ELF-1 (cell line): ENCODE measurements at regions not wholly inside any gene's neighbourhood (a gene's known extent, or its start where the extent isn't known, plus 50 kb on each side); places are given as distances from the start of the nearest gene placed in this dataset.
"Not testable (repeated sequence)": the region's sequence is repeated elsewhere in the genome, so short reads cannot be mapped to it uniquely, and the experiment has no call there.

Source experiments
- DNase-seq: peaks from one replicate; pipeline ENCODE4 v3.0.0-alpha.2; 2016; ENCODE audit warnings: low read depth, low spot score

DNA sequence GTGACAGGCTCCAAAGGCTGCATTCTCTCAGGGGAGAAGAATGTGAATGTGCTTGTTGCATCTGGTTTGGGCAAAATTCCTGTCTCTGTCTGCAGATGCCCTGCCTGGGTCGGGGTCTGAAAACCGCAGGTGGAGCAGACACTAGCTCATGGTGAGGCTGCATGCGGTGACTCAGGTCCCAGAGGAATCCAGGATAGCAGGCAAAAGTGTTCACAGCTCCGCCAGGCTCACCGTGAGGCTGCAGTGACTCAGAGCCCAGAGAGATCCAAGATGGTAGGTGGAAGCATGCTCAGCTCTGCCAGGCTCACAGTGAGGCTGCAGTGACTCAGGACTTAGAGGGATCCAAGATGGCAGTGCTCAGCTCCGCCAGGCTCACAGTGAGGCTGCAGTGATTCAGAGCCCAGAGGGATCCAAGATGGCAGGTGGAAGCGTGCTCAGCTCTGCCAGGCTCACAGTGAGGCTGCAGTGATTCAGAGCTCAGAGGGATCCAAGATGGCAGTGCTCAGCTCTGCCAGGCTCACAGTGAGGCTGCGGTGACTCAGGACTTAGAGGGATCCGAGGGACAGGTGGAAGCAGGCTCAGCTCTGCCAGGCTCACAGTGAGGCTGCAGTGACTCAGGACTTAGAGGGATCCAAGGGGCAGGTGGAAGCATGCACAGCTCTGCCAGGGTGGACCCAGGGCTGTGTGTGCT lies 200.5 kb downstream of the ACKR3 start:
- peak; percentile 94 for DNase-seq

DNA sequence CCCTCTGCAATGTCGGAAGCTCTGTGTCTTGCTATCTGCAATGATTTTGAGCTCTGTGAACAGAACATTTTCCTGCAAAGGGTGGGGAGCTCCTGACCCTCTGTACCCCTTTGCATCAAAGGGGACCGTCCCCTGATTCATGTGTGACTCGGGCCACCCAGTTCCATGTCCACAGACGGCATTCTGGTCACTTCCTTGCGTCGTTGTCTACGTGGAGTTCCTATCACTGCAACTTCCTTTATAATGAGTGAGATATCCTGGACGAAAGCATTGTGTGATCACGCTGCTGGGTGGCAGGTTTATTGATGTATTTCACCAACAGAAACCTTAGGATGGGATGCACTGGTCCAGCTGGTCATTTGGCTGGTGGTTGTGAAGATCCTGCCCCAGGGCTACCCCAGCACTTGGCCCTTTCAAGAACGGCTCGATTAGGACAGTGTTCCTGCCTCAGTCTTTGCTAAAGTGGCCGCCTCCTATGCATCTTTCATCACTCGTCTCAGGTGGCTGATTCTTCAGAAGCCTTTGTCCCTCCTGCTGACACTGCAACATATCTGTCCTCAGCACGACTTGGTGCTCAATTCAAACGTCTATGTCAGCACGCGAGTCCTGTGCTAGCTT lies 202.7 kb downstream of the ACKR3 start:
- no peak for DNase-seq

DNA sequence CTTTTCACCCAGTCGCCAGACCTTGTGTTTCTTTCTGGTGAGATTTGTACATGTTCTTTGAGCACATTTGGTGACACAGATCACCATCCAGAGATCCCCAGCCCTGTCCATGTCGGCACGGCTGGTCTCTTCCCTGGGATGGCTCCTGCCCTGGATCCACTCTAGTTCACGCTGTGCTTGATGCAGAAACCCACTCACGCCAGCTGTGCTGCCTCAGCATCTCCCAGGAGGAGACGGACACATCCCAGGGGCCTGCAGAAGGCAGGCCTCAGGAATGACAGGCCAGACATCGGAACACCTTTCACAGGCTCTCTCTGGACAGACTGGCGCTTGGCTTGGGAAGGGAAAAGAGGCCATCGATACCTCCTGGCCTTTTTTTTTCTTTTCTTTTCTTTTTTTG lies 203.6 kb downstream of the ACKR3 start:
- no peak for DNase-seq

DNA sequence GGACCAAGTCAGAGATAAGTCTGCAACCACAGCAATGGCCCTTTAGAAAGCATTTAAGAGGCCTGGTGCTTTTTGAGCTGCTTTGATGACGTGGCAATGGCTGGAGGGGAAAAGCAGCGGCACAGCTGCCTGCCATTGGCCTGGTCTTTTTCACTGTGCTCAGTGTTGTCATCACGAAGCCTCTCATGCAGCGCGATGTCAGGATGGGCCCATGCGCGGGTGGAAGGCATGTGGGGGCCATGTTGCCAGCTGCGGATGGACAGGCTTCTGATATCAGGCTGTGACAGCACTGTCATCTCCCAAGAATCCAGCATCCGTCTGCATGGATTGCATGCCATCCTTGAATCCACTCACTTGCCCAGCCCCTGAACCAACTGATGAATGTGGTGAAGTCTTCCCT lies 204.5 kb downstream of the ACKR3 start:
- peak; percentile 85 for DNase-seq

DNA sequence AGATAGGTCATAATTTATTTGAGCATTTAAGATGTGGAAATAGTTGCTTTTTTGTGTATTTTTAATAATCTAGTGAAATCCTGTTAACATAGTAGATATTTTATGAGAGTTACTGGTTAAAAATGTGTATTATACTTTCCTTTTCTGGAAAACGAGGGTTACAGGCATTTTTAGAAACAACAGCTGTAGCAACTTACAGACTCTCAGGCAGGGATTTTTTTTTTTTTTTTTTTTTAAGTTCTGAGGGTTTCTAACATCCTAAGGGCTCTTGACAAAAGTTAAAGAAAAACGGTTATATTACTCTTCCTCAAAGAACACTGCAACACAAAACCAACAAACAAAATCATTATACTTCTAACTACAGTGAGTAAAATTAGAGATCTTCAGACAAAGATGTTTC lies 205.9 kb downstream of the ACKR3 start:
- DNase-seq: no peak

DNA sequence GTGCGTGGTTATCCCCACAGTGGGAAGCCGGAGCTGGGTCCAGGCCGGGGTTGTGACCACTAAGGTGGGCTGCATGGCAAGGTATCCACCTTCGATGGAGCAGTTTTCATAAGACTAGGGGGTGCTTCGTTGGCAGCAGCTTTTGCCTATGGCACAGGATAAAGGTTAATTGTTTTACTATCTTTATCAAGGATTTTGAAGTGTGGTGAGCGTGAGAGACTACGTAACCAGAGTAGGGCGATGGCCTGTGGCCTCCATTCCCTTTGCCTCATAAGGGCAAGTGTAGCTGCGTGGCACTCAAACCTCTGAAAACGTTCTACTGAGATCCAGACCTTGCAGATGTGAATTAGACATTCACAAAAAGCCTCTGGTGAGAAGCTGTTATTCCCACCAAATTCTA lies 206.6 kb downstream of the ACKR3 start:
- no peak for DNase-seq

DNA sequence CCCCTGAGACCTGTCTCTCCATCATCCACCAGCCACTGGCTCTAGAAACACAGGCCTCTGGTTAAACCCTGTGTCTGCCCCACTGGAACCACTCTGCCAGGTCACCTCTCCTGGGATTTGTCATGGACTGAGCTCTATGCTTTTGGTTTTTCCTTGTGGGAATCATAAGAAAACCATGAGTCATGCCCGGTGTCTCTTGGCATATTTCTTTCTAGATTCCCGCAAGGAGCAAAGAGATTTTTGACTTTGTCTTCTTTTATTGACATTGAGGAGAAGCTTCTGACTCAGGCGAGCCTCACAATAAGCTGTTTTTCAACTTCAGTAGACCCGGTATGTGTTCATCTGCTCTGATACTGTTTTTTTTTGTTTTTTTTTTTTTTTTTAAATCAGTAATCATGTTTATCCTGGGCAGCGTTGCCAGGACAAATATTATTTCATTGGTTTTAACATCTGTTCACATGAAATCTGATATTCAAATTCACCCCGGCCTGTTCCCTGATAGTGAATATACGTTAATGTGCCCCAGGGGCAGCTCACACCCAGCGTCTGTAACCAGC lies 207.1 kb downstream of the ACKR3 start:
- no peak for DNase-seq

DNA sequence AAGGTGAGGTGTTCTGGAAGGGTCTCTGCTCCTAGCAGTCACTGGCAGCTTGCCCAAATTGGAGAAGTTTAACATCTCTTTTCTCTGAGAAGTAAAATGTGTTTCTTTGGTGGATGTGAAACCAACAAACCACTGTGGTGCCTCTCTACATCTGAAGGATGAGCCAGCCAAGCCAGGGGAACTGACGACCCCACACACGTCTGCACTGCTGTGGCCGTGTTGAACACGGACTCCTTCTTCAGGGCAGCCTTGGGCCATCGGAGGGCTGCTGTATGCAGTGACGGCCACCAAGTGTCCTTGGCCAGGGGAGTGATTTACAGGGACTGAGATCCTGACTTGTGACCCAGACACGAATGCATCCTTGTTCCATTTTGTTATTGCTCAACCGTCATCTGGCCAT lies 207.8 kb downstream of the ACKR3 start:
- DNase-seq: no peak

DNA sequence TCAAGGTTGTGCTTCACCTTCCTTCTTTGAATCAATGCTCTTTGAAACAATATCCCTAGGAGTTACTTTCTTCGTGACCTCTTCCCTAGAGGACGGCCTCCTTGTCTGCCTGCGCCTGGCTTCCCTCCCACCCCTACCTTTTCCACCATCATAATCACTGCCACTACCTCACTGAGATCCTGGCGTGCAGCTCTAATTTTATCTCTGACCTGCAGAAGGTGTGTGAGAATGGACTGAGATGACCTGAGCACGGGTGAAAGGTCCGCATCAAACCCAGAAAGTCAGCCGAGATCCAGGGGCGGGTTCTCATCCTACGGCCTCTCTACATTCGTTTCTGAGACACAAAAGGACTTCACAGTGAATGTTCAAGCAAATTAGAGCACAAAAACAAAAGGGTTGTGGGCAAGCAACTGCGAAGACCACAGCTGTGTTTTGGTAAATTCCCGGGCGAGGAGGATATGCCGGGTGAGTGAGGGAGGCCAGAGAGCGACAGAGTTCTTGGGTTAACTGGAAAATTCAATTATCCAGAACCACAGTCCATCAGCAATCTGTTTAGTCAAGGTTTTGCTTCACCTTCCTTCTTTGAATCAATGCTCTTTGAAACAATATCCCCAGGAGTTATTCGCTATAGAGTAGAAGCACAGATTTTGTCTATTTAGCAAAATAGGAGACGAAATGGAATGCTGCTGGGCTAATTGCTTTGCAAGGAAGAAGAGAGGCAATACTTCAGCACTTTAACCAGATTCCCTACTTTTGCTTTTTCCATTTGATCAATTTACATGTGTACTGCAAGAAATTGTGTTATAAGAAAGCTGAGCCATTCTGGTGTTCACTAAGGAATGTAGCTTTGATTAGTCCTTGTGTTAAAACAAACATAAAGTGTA lies 212.6 kb downstream of the ACKR3 start:
- DNase-seq: no peak

DNA sequence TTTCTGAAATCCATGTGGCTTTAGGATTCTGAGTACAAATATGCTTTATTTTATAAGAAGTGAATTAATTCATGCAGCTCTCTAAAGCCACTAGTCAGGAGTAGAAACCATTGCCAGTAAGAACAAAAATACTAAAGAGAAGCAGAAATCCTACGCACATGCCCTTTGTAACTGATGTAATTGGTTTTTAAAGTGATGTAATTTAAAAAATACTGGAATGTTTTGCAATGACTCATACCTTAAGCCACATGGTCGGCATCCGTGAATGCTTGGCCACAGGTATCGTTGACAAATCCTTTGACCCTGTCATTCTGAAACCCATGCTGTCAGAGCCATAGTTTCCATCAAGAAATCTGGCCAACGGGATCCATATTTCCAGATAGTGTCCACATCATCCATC lies 213.3 kb downstream of the ACKR3 start:
- DNase-seq: no peak

DNA sequence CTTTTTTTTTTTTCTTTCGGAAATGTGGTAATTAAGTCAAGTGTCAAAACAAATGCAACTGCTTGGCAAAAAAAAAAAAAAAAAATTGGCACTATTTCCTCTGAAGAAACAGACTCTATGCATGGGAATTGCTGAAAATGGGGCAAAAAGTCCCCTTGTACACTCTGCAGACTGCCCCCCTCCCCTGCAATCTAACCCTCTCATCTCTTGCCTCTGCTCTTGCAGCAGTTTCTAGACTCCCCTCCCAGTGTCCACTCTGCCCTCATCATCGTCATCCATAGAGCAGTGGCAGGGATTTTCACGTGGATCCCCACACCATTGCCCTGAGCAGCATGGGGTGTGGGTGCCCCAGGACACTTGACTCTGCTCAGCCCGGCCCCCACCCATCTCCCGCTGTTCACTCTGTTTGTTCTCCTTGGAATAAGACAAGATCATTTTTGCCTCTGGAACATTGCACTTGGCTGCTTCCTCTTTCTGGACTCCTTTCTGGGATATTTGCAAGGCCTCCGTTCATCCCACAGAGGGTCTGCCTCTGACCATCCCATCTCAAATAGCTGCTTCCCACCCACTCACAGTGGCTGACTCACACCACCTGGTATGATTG lies 213.9 kb downstream of the ACKR3 start:
- DNase-seq: no peak

DNA sequence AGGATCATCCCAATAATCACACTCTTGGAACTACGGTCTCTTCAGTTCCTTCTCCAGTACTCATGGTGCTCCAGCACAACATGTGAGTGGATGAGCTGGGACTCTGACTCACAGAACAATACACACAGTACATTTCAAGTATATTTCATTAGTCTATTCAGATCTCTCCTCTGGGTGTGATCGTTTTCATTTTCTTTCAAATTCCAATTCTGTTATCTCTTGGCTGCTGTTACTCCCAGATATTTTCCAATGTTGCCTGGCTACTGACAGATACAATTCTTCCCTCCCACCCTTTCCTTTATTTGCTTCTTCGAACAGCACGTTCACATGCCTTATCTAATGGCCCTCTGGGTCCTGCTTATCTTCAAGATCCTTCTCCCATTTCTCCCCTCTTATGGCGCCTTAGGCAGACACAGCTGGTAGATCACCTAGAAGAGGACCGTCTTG lies 216.0 kb downstream of the ACKR3 start:
- no peak for DNase-seq

DNA sequence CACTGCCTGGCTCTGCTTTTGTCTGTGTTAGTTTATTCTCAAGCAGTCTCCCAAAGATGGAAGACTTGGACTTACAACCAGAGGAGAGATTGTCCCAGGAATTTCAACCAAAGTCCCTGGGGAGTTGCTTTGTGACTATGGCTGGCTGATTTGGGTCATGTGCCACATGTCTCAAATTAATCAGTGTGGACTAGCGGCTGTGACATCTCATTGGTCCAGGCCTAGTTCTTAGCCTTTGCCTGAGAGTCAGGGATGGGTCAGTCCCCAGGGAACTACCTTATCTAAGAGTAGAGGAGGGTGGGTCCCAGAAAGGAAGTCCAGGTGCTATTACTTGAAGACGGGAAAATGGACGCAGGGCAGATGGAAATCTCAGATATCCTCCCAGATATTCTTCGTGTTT lies 217.1 kb downstream of the ACKR3 start:
- DNase-seq: no peak

DNA sequence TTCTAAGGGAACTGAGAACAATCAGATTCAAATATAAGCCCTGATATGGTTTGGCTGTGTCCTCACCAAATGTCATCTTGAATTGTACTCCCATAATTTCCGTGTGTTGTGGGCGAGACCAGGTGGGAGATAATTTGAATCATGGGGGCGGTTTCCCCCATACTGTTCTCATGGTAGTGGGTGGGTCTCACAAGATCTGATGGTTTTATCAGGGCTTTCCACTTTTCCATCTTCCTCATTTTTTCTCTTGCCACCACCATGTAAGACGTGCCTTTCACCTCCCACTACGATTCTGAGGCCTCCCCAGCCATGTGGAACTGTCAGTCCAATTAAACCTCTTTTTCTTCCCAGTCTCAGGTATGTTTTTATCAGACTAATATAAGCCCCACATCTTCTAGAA lies 217.8 kb downstream of the ACKR3 start:
- DNase-seq: not testable (repeated sequence)

DNA sequence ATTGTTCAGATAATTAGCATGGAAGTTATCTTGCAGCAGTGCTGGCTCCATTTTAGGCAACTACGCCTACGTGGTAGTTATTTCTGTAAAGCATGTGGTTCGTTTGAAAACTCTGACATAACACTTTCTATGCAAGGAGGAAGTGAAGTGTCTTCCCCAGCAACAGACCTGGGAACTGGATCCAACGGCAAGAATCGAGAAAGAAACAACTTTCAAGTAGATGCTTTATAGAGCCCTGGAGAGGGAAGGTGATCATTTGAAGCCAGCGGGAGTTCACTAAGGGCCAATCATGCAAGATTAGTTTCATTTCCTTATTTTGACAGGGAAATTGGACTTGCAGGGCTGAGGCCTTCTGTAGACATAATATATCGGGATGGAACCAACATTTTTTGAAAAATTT lies 218.3 kb downstream of the ACKR3 start:
- no peak for DNase-seq

DNA sequence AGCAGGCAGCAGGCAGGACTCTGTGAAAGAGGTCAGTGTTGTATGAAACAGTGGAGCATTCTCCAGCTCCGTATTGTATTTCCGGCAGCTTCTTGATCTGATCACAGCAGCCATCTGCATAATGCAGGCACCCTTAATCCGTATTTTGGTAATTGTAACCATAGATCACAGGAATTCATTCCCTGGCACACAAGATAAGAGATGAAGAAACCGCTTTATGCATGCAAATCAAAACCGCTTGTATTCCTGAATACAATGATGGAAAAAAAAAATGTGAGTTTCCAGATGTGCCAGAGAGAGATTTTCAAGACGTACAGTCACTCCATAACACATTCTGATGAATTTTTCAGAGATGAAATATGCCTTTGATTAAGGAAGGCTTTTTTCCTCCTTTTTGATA lies 221.3 kb downstream of the ACKR3 start:
- DNase-seq: no peak

DNA sequence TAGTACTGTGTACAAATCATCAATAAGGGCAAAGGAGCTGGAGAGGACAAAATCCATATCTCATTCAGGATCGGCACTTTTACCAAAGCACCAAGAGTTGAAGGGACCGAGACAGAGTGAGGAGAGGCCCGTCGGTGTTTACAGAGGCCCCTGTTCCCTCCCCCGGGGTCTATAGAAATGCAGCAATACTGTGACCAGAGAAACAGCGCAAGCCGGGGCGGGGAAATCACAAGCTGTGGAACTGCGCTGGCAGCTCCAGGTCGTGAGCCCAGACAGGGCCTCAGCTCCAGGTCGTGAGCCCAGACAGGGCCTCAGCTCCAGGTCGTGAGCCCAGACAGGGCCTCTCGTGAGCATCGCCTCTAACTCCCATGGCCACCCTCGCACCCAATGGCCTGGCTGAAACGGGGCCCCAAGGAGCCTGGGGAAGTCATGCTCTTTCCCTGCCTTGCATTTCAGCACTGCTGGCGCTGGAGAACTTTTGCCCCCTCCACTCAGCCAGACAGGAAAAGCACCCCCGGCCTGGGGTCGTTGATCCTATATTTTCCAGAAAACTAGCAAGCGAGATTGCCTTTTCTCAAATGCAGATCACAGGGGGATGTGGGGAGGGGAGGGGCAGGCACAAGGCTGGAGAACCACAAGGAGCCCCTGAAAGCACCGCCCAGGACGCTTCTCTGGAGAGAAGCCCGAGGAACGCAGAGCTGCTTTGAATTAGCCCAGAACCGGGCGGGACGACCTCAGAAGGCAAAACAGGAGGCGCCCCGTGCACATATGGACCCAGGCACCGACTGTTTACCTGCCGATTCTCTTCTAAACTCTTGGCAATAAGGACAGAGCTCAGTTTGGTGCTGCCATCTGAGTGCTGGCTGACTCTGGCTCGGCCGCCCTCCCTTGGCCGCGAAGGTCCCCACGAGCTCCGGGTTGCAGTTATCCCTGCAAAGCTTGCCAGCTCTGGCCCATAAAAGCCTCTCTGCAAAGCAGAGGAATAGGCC lies 223.7 kb downstream of the ACKR3 start:
- DNase-seq: peak; percentile 50

DNA sequence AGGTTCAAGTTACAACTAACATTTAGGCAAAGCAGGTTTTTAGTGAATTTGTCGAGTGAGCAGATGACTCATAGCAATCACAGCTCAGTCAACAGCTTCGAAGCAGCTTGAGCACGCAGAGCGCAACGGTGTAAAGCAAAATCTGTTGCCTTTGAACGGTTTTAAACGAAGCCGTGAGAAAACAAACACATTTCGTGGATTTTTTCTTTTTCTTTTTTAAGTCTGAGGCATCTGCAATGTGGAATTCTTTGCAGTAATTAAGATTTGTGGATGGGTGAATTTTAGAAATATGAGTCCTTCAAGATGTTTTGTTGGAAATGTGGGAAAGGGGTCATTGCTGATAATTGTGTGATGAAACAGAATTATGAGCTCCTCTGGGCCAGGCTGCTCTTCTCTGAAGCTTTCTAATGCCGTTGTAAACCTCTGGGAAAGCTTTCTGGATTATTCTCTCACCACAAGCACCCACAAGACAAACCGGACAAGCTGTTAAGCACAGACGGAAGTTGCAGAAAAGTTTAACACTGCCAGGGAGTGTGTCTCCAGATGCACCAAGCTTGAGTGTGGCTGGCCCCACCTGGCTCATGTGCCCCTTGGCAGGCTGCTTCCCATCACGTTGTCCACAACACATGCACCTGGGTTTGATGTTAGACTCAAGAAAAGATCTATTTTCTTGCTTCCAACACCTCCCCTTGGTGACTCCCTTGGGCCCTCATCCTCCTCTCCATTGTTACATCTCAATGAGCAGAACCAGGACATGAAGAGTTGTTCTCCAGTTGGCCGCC lies 224.7 kb downstream of the ACKR3 start:
- no peak for DNase-seq

DNA sequence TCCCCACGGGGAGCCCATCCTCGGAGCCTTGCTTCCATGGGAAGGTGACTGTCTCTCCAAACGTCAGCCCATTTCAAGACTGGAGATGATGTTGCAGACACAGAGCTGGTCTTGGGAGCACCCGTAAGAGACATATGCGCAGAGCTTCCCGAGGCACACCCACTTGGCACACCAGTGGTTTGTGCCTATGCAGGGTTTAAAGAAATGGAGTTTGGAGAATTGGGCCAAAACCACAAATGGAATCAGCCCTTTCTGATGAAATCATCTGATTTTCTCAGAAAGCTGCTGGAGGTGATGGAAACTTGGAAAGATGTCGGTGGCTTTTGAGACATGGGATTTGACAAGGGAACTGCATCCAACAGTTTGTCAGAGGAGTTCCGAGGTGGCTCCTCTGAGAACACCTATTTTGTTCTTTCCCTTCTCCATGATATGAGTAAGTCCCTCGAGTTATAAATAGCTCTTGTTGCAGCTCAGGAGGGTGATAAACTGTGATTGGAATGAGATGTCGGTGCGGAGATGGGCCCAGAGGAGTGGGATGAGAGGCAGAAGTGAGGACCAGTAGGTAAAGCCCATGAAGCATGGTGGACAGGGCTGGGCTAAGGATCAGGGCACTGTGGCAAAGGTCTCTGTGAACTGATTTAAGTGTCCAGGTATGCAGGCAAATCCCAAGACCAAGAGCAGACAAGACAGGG lies 225.7 kb downstream of the ACKR3 start:
- no peak for DNase-seq
